ENCODE measurements at regions not wholly inside any gene's neighbourhood (a gene's known extent, or its start where the extent isn't known, plus 50 kb on each side); places are given as distances from the start of the nearest gene placed in this dataset.

- FAIRE-seq, result no peak
Observed at GRCh38 chr1:38605063-38605462, 254.5 kb downstream of the RRAGC start.

DNA sequence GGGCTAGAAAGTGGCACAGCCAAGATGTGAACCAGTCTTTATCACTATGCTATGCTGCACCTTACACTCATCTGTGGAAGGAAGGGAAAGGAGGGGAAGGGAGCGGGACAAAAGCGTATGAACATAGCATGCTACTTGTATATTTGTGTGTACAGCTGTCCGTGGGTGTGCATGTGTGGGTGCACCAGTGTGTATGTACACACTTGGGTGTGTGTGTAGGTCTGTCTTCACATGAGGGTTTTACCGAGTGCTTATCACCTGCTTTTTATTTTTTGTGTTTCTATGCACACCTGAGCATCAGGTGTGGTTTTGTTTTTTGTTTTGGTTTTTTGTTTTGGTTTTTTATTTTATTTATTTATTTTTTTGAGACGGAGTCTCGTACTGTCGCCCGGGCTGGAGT lies 255.7 kb downstream of the RRAGC start:
- no peak for FAIRE-seq

More at GRCh38 chr1:38605063-38605462, 254.5 kb downstream of the RRAGC start:
- TF ChIP-seq CTCF (IDR thresholded peaks at IDR 0.05; ENCODE audit: insufficient read depth, missing control alignments), result no peak
- DNase-seq (ENCODE audit: insufficient read length, low spot score), result no peak

GRCh38 chr1:38600905-38601304 lies 258.7 kb downstream of the RRAGC start:
- TF ChIP-seq CTCF (IDR thresholded peaks at IDR 0.05; ENCODE audit: insufficient read depth, missing control alignments), result no peak
- DNase-seq (ENCODE audit: insufficient read length, low spot score), result no peak
- FAIRE-seq, result no peak

More for the DNA sequence above, 255.7 kb downstream of the RRAGC start:
- no peak for DNase-seq (ENCODE audit: insufficient read length, low spot score)
- no peak for TF ChIP-seq CTCF (IDR thresholded peaks at IDR 0.05; ENCODE audit: insufficient read depth, missing control alignments)

DNA sequence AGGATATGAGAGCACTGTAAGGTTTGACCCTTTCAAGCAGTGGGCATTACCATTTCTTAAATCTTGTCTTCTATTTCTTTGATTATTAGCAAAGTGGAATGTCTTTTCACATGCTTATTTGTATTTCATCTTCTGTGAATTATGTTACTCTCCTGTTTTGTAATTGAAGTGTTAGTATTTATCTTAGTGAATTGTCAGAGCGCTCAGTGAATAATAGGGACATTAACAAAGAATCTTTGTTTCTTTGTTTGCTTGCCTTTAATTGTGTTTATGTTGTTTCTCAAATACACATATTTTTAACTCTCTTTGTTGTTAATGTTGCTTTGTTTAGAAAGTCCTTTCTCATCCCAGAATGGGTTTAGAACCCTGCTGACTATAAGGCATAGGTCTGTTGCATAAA lies 259.3 kb downstream of the RRAGC start:
- DNase-seq (ENCODE audit: insufficient read length, low spot score) (no peak), FAIRE-seq (no peak)
- TF ChIP-seq CTCF (IDR thresholded peaks at IDR 0.05; ENCODE audit: insufficient read depth, missing control alignments), result no peak

GRCh38 chr1:38598118-38598517 lies 261.5 kb downstream of the RRAGC start:
- no peak for DNase-seq (ENCODE audit: insufficient read length, low spot score)
- no peak for TF ChIP-seq CTCF (IDR thresholded peaks at IDR 0.05; ENCODE audit: insufficient read depth, missing control alignments)
- FAIRE-seq, result no peak

- FAIRE-seq (no peak), DNase-seq (ENCODE audit: insufficient read length, low spot score) (no peak)
- TF ChIP-seq CTCF (IDR thresholded peaks at IDR 0.05; ENCODE audit: insufficient read depth, missing control alignments), result no peak
Observed at GRCh38 chr1:38589036-38589435, 270.5 kb downstream of the RRAGC start.

DNA sequence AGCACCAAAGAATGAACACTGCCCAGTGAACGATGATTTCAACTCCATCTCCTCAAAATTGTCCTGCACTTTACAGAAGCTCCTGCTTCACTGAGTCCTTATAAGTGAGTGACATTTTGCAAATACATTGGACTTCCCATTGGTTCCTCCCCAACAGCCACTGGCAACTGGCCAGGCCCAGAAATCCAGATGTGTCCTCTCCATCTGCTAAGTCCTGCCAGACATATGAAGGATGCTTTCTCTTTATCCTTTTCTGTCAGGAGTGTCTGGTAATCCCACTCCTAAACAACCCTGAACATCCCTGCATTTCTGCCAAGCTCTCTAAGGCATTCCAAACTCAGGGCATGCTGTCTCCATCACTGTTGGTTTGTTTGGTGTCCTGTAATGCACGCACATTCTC lies 271.8 kb downstream of the RRAGC start:
- no peak for TF ChIP-seq CTCF (IDR thresholded peaks at IDR 0.05; ENCODE audit: insufficient read depth, missing control alignments)
- FAIRE-seq, result no peak
- DNase-seq (ENCODE audit: insufficient read length, low spot score), result no peak

Data from D721Med (cell line).